HG03558 (cell line): ENCODE measurements at regions not wholly inside any gene's neighbourhood (a gene's known extent, or its start where the extent isn't known, plus 50 kb on each side); places are given as distances from the start of the nearest gene placed in this dataset.

Experiments used
- ATAC-seq: cut with Tn5 transposase; IDR thresholded peaks from one replicate; pipeline ENCODE4 v1.9.1; 2021; ENCODE audit warnings: moderate number of reproducible peaks; ENCODE audit not compliant: unreplicated experiment; ENCODE audit errors: extremely low read depth

- ATAC-seq: no peak
Observed at GRCh38 chr5:57684299-57684702, 201.7 kb upstream of the ACTBL2 start.

DNA sequence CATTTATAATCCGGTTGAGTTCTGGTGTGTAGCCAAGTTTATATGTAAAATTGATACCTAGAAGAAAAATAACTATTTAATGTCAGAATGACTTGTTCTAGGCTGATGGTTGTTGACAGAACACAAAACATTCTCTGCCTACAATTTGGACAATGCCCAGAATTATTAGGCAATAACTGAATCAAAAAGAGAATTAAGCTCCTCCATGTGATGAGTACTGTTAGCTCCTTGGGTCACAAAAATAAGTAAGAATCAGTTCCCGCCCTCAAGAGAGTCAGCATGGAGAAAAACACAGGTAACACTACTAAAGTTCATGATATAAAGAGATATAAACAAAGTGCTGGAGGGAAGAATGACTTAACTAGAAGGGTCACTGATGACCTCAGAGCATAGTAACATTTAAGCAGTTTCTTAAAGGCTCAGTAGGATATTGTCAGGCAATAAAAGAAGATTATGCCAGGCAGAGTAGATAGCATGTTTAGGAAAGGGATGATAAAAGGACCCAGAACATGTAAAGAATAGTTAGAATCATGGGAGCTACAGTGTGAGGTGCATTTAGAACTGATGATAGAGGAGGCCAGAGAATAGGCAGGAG is 200.5 kb upstream of the ACTBL2 start:
- no peak for ATAC-seq

- no peak for ATAC-seq
Observed at GRCh38 chr5:57681942-57682341, 199.3 kb upstream of the ACTBL2 start.

GRCh38 chr5:57680686-57681085 is 198.1 kb upstream of the ACTBL2 start:
- ATAC-seq: no peak

- no peak for ATAC-seq
Observed at GRCh38 chr5:57677235-57677634, 194.6 kb upstream of the ACTBL2 start.

GRCh38 chr5:57676222-57677098 is 193.8 kb upstream of the ACTBL2 start:
- ATAC-seq: no peak

DNA sequence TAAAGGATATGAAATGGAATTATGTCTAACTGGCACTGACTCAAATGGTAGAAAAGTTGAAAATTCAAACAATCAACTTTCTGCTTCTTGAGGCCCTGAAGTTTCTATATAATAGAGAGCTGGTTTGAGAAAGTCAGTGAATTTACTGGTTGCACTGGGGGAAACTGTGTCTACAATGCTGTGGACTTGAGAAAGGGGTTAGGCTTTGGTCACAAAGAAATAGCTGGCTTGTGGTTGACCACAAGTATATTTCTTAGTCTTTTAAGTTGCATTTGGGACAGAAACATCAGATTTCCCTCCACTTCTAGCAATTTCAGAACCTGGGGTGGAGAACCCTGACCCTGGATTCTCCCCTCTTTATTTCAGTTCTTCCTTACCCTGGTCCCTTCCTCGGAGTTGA is 192.6 kb upstream of the ACTBL2 start:
- no peak for ATAC-seq

DNA sequence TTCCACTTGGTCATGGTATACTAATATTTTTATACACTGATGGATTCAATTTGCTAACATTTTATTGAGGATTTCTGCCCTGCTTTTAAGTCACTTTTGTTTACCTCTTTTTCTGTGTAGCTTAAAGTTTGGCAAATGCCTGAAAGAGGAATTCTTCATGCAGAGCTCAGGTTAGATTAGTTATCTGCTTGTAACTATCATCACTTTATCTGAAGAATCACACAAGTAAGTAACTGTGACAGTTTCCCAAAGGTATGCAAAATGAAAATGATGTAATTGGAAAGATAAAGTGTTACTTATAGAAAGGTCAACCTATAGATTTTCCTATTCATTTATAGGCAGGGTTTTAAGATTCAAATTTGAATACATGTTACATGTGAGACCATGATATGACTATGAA is 188.8 kb upstream of the ACTBL2 start:
- no peak for ATAC-seq

DNA sequence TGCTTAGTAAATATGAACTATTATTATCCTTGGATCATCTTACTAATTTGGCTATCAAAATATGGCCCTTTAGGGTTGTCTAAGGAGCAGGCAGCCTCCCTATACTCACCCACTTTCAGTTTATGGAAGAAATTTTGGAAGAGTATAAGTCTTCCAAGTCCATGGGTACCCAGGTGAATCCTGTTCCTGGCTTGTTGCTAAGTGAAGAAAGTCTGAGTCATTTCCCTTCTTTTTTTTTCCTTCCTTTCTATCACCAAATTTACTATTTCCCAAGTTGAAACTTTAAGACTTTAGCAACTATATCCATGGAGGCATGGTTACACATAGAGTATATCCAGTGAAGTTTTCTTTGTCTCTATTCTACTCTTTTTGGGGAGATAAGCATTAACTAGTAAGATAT is 184.0 kb upstream of the ACTBL2 start:
- no peak for ATAC-seq

DNA sequence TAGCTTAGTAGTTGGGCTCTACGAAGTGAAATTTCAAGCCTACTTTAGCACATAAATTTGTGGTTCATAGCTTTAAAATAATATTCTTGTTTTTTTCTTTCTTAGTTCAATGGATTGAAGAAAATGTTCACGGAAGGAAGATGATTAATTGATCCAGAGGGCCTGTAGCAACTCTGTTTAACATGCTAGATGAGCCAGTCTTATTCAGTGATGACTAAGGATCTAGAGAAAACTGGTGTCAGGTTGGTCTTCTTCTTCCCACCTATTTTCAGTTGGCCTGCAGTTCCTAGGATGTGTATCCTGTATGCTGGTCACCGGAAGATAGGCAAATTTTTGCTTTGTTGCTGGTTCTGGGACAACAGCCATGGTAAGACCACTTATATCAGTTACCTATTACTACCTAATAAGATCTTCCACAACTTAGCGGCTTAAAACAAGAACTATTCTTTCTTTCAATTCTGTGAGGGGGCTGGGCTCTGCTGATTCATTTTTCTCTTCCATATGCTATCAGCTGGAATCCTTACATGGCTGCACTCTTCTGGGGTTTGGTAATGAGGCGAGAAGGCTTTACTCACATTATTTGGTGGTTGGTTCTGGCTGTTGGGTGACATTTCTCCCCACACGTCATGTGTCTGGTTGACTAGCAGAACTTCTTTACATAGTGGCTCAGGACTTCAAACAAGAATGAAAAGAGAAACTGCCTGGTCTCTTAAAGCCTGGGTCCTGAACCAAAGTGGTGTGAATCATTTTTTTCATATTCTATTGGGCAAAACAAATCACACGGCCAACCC is 182.7 kb upstream of the ACTBL2 start:
- no peak for ATAC-seq

GRCh38 chr5:57664700-57665099 is 182.1 kb upstream of the ACTBL2 start:
- ATAC-seq: no peak

DNA sequence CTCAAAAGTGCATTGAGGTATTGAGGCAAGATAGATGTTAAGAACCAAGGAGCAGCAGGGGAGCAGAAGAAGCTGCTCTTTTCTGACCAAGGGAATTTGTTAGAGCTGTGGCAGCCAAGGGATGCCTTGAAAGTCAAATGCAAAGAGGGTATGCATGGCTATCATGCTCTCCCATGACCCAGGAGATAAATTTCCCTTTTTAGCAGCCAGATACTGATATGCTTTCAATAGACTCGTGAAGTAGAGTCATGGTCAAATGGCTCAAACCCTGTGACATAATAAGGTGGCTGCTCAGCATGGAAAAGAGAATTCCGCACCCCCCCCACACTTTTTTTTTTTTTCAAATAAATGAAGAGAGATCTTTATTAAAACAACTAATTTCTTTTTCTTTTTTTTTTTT is 180.9 kb upstream of the ACTBL2 start:
- ATAC-seq: no peak

- ATAC-seq: no peak
Observed at GRCh38 chr5:57662991-57663390, 180.4 kb upstream of the ACTBL2 start.

DNA sequence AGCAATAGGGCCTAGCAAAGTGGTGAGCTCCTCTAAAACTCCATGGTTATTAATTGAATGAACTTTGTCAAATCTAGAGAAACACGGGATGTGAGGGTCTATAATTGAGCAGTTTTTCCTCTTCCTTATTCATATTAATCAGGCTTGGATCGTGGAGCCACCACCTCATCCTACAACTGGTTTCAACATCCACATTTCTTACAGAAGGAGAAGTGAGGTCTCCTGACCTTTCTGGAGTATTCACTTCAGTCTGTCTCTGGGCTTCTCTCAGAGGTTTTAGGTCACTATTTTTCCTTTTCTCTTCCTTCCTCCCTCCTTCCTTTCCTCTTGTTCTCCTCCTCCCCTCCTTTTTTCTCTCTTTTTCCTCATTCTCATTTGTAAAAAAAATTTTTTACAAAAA is 177.3 kb upstream of the ACTBL2 start:
- ATAC-seq: no peak

- no peak for ATAC-seq
Observed at GRCh38 chr5:57658018-57658417, 175.4 kb upstream of the ACTBL2 start.

GRCh38 chr5:57655228-57655627 is 172.6 kb upstream of the ACTBL2 start:
- ATAC-seq: no peak

DNA sequence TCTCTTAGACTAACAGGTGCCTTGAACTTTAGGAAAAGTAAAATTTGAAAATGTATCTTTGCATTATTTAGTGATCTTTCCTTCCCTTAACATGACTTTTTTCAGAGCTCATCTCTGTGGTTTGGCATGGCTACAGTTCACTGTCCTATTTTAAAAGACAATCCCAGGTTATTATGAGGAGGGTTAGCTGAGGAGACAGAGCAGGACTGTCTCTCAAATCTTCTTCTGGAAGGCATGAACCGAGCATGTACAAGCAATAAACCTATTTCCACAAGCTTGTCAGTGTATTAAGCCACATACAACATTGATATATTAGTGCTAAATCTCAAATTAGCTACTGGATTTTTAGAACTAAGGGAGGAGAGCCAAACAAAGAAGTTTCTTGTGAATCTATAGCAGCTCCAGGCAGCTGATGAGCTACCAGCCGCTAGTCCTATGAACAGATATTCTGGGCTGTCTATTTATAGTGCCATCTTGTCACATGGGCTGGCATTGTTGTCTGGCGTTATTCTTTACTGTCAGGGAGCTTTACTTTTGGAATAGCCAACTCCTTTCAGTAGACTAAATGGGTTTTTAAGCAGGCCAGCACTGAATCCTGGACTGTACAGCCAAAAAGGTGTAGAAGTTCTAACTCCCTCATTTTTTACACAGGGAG is 171.2 kb upstream of the ACTBL2 start:
- ATAC-seq: no peak

DNA sequence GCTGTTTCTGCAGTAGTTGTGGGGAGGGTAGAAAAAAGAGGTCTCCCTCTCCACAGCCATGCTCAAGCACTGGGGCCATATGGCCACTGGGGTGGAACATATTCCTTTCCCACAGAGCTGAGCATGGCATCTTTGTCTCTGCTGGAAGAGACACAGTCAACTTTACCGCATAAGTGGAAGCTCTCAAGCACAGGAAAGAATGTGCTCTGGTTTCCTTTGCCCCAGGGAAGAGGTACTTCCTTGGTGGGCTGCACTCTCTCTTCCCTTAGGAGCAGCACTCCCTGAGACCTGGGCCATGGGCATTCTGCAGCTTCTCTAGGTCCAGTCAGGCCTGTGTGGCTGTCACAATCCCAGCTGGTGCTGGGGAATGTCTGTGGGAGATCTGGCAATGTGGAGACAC is 168.5 kb upstream of the ACTBL2 start:
- ATAC-seq: no peak

DNA sequence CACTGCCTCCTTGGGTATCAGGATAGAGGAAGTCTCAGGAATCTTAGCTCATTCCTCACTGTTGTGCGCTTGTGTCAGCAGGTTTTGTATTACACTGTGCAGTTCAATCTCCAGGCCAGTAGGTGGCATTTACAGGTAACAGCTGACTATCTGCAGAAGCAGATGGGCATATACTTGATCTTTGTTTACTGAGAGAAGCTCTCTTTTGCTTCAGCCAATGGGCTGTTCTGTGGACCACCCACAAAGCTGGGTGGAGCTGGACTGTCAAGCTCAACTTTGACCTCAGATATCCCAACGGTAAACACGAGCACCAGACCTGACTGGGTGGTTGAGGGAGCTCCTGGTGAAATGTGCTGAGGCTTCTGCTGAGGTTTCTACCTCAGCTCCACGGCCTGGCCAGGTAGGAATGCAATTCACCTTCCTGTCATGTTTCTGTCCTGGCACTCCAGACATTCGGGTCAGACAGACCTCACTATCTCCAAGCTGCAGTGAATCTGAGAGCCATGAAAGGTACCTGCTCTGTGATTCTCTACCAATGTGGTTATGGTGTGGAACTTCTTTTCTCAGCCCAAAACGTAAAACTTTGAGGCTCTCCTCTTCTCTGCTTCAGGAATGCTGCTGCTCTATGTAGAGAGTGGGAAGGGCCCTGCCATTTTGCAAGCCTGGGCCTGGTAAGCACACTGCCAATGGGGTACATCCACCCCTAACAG is 167.9 kb upstream of the ACTBL2 start:
- ATAC-seq: no peak

GRCh38 chr5:57642698-57643097 is 160.1 kb upstream of the ACTBL2 start:
- no peak for ATAC-seq
